Mesothelial cell of epicardium (in vitro differentiated cells): ENCODE measurements at regions not wholly inside any gene's neighbourhood (a gene's known extent, or its start where the extent isn't known, plus 50 kb on each side); places are given as distances from the start of the nearest gene placed in this dataset.

Experiments used
- DNase-seq, 2 experiments: peaks; one replicate each; pipeline ENCODE4 v3.0.0; 2021; ENCODE audit warnings: low spot score in 2 of 2; ENCODE audit not compliant: unreplicated experiment in 2 of 2
- H3K27ac Mint-ChIP-seq: 2 replicates; pipeline ENCODE4 v1.8.0; 2021; ENCODE audit warnings: mixed read lengths
- H3K27me3 Mint-ChIP-seq: 2 replicates; pipeline ENCODE4 v1.8.0; 2021; ENCODE audit warnings: low read depth, mixed read lengths
- H3K36me3 Mint-ChIP-seq: 2 replicates; pipeline ENCODE4 v1.8.0; 2021; ENCODE audit warnings: mixed read lengths
- H3K4me1 Mint-ChIP-seq: 2 replicates; pipeline ENCODE4 v1.8.0; 2021; ENCODE audit warnings: mixed read lengths
- H3K4me3 Mint-ChIP-seq: 2 replicates; pipeline ENCODE4 v1.8.0; 2021; ENCODE audit warnings: mild to moderate bottlenecking, moderate library complexity, mixed read lengths
- H3K9me3 Mint-ChIP-seq: 2 replicates; pipeline ENCODE4 v1.8.0; 2021; ENCODE audit warnings: mixed read lengths
- TF ChIP-seq, protein P1 (sequence below): fragments of 200-600 bp; sonication (generic); IDR thresholded peaks from one replicate; pipeline ENCODE4 v1.5.0; 2021; ENCODE audit warnings: antibody characterized with exemption; ENCODE audit not compliant: unreplicated experiment

DNA sequence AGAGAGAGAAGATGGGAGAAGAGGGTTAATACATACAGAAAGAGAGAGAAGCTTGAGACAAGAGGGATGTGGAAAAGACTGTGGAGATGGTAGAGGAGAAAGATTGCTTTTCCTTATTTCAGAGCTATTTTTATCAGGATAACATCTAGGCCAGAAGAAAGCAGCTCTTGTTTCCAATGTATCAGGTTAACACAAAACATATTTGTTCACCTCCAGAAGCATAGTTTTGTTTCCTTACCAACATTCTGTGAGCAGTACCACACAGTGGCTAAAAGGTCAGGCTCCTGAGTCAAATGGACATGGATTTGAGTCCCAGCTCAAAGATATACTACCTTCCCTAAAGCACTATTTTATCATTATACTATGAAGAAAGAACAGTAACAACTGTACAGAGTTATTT lies 185.5 kb downstream of the DUSP10 start:
- Mint-ChIP-seq H3K4me1 (peaks cover 5% of the 10 kb centered on the region), H3K36me3 (no peaks in the 10 kb centered on the region), H3K27ac (no peak overlapping the region), H3K4me3 (no peak overlapping the region), H3K27me3 (peaks cover 2% of the 10 kb centered on the region), H3K9me3 (no peaks in the 10 kb centered on the region)
- TF ChIP-seq, protein P1, sequence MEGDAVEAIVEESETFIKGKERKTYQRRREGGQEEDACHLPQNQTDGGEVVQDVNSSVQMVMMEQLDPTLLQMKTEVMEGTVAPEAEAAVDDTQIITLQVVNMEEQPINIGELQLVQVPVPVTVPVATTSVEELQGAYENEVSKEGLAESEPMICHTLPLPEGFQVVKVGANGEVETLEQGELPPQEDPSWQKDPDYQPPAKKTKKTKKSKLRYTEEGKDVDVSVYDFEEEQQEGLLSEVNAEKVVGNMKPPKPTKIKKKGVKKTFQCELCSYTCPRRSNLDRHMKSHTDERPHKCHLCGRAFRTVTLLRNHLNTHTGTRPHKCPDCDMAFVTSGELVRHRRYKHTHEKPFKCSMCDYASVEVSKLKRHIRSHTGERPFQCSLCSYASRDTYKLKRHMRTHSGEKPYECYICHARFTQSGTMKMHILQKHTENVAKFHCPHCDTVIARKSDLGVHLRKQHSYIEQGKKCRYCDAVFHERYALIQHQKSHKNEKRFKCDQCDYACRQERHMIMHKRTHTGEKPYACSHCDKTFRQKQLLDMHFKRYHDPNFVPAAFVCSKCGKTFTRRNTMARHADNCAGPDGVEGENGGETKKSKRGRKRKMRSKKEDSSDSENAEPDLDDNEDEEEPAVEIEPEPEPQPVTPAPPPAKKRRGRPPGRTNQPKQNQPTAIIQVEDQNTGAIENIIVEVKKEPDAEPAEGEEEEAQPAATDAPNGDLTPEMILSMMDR: no peak
- no peak for DNase-seq

DNA sequence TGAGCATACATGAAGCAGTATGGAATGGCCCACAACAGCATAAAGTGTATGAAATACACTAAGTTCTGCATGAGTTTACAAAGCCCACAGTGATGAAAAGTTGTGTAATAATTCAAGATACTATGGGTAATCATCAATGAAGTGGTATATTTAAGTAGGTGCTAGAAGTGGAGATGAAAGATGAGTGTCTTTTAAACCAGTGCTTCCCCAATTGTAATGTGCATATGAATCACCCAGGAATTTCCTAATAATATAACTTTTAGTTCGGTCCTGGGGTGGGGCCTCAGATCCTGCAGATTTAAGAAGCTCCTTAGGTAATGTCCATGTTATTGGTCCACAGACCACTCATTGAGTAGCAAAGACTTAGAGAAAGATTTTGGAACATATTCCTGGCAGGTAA lies 184.9 kb downstream of the DUSP10 start:
- TF ChIP-seq, protein P1: no peak
- H3K4me1 Mint-ChIP-seq: peaks cover 5% of the 10 kb centered on the region
- H3K27me3 Mint-ChIP-seq: peaks cover 2% of the 10 kb centered on the region
- no peak overlapping the region for H3K4me3 Mint-ChIP-seq
- no peak overlapping the region for H3K27ac Mint-ChIP-seq
- no peaks in the 10 kb centered on the region for H3K9me3 Mint-ChIP-seq
- no peaks in the 10 kb centered on the region for H3K36me3 Mint-ChIP-seq
- DNase-seq: no peak

DNA sequence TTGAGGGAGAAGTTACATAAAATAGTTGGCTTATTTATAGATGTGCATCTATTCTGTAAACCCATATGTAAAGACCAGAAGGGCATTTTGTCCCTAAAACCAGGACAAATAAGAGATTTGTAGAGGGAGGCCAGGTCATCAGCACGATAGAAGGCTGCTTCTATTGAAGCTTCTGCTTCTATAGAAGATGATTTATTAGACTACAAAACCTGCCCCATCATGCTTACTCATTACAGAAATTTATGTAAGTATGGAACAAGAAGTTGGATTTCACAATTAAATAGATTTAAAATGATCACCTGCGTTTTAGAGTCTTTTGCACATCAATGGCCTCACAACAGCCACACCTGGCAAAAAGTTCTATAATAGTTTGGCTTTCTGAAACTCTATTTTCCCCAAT lies 183.5 kb downstream of the DUSP10 start:
- peaks cover 2% of the 10 kb centered on the region for H3K27me3 Mint-ChIP-seq
- DNase-seq: no peak
- no peaks in the 10 kb centered on the region for H3K36me3 Mint-ChIP-seq
- TF ChIP-seq, protein P1: no peak
- no peak overlapping the region for H3K27ac Mint-ChIP-seq
- H3K4me1 Mint-ChIP-seq: peaks cover 5% of the 10 kb centered on the region
- H3K9me3 Mint-ChIP-seq: no peaks in the 10 kb centered on the region
- no peak overlapping the region for H3K4me3 Mint-ChIP-seq

DNA sequence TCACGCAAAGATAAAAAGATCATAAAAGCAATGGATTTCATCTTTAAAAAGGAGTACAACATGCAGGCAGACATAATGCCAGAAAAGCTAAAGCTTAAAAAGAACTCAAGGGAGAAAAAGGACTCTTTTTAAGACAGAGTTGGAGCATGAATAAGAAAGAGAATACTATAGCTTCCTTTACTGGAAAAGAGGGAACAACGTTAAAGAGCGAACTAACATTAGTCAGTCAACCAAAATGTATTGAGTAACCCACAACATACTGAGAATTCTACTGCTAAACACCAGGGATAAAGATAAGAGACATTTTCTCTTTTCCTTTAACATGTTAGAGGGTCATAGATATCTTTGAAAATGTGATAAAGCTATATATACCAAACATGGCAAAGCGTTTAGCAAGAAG lies 182.0 kb downstream of the DUSP10 start:
- TF ChIP-seq, protein P1: no peak
- DNase-seq: no peak
- Mint-ChIP-seq H3K27ac (no peak overlapping the region), H3K4me3 (no peak overlapping the region), H3K9me3 (no peaks in the 10 kb centered on the region), H3K27me3 (peaks cover 2% of the 10 kb centered on the region), H3K4me1 (peaks cover 5% of the 10 kb centered on the region), H3K36me3 (no peaks in the 10 kb centered on the region)

DNA sequence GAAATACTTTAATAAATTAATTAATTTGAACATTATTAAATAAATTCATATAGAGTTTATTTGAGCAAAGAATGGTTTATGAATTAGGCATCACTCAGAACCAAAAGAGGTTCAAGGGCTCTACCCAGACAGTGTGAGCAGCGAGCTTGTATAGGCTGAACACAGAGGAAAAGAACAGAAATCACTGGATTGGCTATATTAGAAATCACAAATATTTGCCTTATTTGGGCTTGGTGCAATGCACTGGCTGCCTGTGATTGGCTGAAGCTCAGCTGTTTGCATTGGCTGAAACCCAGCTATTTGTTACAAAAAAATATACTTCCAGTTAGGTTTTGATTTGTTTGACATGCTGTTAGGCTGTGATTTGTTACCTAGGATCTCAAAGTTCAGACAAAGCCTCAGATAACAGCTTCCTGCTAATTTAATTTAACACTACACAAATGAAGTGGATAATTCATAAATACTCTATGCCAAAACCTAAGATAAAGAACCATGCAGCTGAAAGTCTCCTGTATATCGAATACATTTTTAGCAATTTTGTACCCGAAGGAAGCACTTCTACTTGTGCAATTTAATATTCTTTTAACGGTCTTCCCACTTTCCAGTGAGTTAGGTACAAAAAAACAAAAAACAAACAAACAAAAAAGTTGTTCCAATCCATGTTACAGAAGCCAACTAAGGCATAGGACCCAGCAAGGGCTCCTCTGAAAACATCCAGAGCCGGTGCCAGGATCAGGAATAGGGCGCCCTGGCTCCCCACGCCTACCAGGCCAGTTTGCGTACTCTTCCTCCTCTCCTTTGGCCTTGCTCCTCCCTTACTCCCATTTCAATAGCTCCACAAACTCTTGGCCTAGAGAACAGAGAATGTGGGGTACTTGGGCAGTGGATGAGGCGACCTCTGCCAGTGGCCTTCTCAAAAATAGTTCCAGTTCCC lies 179.1 kb downstream of the DUSP10 start:
- Mint-ChIP-seq H3K4me3 (no peak overlapping the region), H3K9me3 (no peaks in the 10 kb centered on the region), H3K27me3 (peaks cover 5% of the 10 kb centered on the region), H3K27ac (no peak overlapping the region), H3K36me3 (no peaks in the 10 kb centered on the region), H3K4me1 (peaks cover 5% of the 10 kb centered on the region)
- TF ChIP-seq, protein P1: no peak
- DNase-seq: no peak
